NB4 (cell line): ENCODE measurements at regions not wholly inside any gene's neighbourhood (a gene's known extent, or its start where the extent isn't known, plus 50 kb on each side); places are given as distances from the start of the nearest gene placed in this dataset.

ENCODE experiments used
- CTCF ChIP-seq: IDR thresholded peaks from one replicate; pipeline ENCODE4 v1.5.1; 2012; ENCODE audit warnings: low read depth, low read length
- POLR2A ChIP-seq: IDR thresholded peaks from 2 replicates; pipeline ENCODE4 v1.6.1; 2011; ENCODE audit warnings: mild to moderate bottlenecking; ENCODE audit not compliant: insufficient read length; ENCODE audit errors: extremely low read depth

- no peak for TF ChIP-seq CTCF
- no peak for TF ChIP-seq POLR2A
Measured at GRCh38 chr6:67045076-67045475, 1338.0 kb upstream of the EYS start.
